Lower leg skin (tissue), 3 donors: ENCODE measurements at regions not wholly inside any gene's neighbourhood (a gene's known extent, or its start where the extent isn't known, plus 50 kb on each side); places are given as distances from the start of the nearest gene placed in this dataset.

Experiments
- POLR2A ChIP-seq, 2 donors: fragments of 450-650 bp; IDR thresholded peaks; one replicate each; pipeline ENCODE4 v1.6.1; 2016 to 2017; ENCODE audit warnings: antibody characterized with exemption in 2 of 2, mild to moderate bottlenecking in 1 of 2, moderate library complexity in 1 of 2
- TF ChIP-seq, protein P1 (sequence below), 3 donors: fragments of 450-650 bp; IDR thresholded peaks; one replicate each; pipeline ENCODE4 v1.5.1; 2016; ENCODE audit warnings: antibody characterized with exemption in 3 of 3, mild to moderate bottlenecking in 3 of 3, moderate library complexity in 2 of 3

GRCh38 chr21:27419153-27419552, 452.3 kb upstream of the ADAMTS5 start:
- no peak for TF ChIP-seq POLR2A (IDR thresholded peaks at IDR 0.05)
- TF ChIP-seq, protein P1, sequence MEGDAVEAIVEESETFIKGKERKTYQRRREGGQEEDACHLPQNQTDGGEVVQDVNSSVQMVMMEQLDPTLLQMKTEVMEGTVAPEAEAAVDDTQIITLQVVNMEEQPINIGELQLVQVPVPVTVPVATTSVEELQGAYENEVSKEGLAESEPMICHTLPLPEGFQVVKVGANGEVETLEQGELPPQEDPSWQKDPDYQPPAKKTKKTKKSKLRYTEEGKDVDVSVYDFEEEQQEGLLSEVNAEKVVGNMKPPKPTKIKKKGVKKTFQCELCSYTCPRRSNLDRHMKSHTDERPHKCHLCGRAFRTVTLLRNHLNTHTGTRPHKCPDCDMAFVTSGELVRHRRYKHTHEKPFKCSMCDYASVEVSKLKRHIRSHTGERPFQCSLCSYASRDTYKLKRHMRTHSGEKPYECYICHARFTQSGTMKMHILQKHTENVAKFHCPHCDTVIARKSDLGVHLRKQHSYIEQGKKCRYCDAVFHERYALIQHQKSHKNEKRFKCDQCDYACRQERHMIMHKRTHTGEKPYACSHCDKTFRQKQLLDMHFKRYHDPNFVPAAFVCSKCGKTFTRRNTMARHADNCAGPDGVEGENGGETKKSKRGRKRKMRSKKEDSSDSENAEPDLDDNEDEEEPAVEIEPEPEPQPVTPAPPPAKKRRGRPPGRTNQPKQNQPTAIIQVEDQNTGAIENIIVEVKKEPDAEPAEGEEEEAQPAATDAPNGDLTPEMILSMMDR (IDR thresholded peaks at IDR 0.05), result no peak
